ENCODE measurements at regions not wholly inside any gene's neighbourhood (a gene's known extent, or its start where the extent isn't known, plus 50 kb on each side); places are given as distances from the start of the nearest gene placed in this dataset.

GRCh38 chr11:113618360-113618759 lies 87.7 kb downstream of the TMPRSS5 start:
- peaks cover 0 to under 1% (median 0%) of the 10 kb centered on the region in 3 donors for H3K27me3 Mint-ChIP-seq (ENCODE audit: low read depth in 3 of 3)
- TF ChIP-seq CTCF (IDR thresholded peaks at IDR 0.05): no peak
- no peak overlapping the region for H3K9ac ChIP-seq (ENCODE audit: insufficient read depth, low read length, poor library complexity, severe bottlenecking)
- H3K4me2 ChIP-seq (replicated peaks; ENCODE audit: extremely low read depth, low read length, poor library complexity, severe bottlenecking): no peak overlapping the region
- no peak overlapping the region for H3K4me3 Mint-ChIP-seq
- no peak overlapping the region for H3K27ac ChIP-seq (ENCODE audit: low read depth in 1 of 2, low read length in 2 of 2)
- no peaks in the 10 kb centered on the region for H3K36me3 Mint-ChIP-seq
- H3K4me3 ChIP-seq (replicated peaks in 1 of 3; ENCODE audit: low read depth in 2 of 3, low read length in 3 of 3): no peak overlapping the region
- no peaks in the 10 kb centered on the region for H4K20me1 ChIP-seq (ENCODE audit: insufficient read depth, low read length)
- H3K36me3 ChIP-seq (replicated peaks in 1 of 2; ENCODE audit: control insufficient read depth in 1 of 2, insufficient read depth in 2 of 2, low read length in 2 of 2): no peaks in the 10 kb centered on the region
- intact Hi-C loops (cut with micrococcal nuclease): no loop called here
- no peaks in the 10 kb centered on the region for H3K4me1 ChIP-seq (ENCODE audit: control insufficient read depth in 1 of 2, insufficient read depth in 2 of 2, low read length in 2 of 2)
- no peaks in the 10 kb centered on the region for H3K79me2 ChIP-seq (ENCODE audit: insufficient read depth, low read length)
- no peak for DNase-seq
- no peak overlapping the region for H2AFZ ChIP-seq (ENCODE audit: insufficient read depth, low read depth, low read length, poor library complexity, severe bottlenecking)
- H3K9me3 Mint-ChIP-seq: peaks cover 0 to 5% (median 1%) of the 10 kb centered on the region in 7 donors
- H3K4me1 Mint-ChIP-seq: peaks cover 7% of the 10 kb centered on the region
- no peaks in the 10 kb centered on the region for H3K27me3 ChIP-seq (ENCODE audit: control insufficient read depth in 2 of 2, insufficient read depth in 2 of 2, low read length in 2 of 2)
- peaks cover 0 to 4% of the 10 kb centered on the region in 2 donors for H3K9me3 ChIP-seq (replicated peaks in 1 of 2; ENCODE audit: control insufficient read depth in 1 of 2, insufficient read depth in 1 of 2, low read length in 2 of 2)
- H3K27ac Mint-ChIP-seq: no peak overlapping the region
- WGBS (ENCODE audit: insufficient coverage): no CpG with 5 or more reads among the region's 2 CpGs

- Mint-ChIP-seq H3K9me3 (peaks cover 0 to 5% (median 3%) of the 10 kb centered on the region in 7 donors), H3K27me3 (ENCODE audit: low read depth in 3 of 3) (peaks cover 0 to 2% (median 0%) of the 10 kb centered on the region in 3 donors), H3K36me3 (no peaks in the 10 kb centered on the region), H3K4me1 (peaks cover 7% of the 10 kb centered on the region), H3K27ac (no peak overlapping the region), H3K4me3 (no peak overlapping the region)
- TF ChIP-seq CTCF (IDR thresholded peaks at IDR 0.05): no peak
- Histone ChIP-seq H3K4me3 (replicated peaks in 1 of 3; ENCODE audit: low read depth in 2 of 3, low read length in 3 of 3) (no peak overlapping the region), H3K27ac (ENCODE audit: low read depth in 1 of 2, low read length in 2 of 2) (no peak overlapping the region), H3K79me2 (ENCODE audit: insufficient read depth, low read length) (no peaks in the 10 kb centered on the region), H3K9ac (ENCODE audit: insufficient read depth, low read length, poor library complexity, severe bottlenecking) (no peak overlapping the region), H2AFZ (ENCODE audit: insufficient read depth, low read depth, low read length, poor library complexity, severe bottlenecking) (no peak overlapping the region), H3K36me3 (replicated peaks in 1 of 2; ENCODE audit: control insufficient read depth in 1 of 2, insufficient read depth in 2 of 2, low read length in 2 of 2) (no peaks in the 10 kb centered on the region), H3K9me3 (replicated peaks in 1 of 2; ENCODE audit: control insufficient read depth in 1 of 2, insufficient read depth in 1 of 2, low read length in 2 of 2) (peaks cover 0 to 4% of the 10 kb centered on the region in 2 donors), H4K20me1 (ENCODE audit: insufficient read depth, low read length) (no peaks in the 10 kb centered on the region), H3K27me3 (ENCODE audit: control insufficient read depth in 2 of 2, insufficient read depth in 2 of 2, low read length in 2 of 2) (no peaks in the 10 kb centered on the region), H3K4me2 (replicated peaks; ENCODE audit: extremely low read depth, low read length, poor library complexity, severe bottlenecking) (no peak overlapping the region), H3K4me1 (ENCODE audit: control insufficient read depth in 1 of 2, insufficient read depth in 2 of 2, low read length in 2 of 2) (no peaks in the 10 kb centered on the region)
- no CpG with 5 or more reads among the region's 1 CpG for WGBS (ENCODE audit: insufficient coverage)
- intact Hi-C loops (cut with micrococcal nuclease): no loop called here
- no peak for DNase-seq
Measured at GRCh38 chr11:113615773-113616172, 90.3 kb downstream of the TMPRSS5 start.
